ENCODE measurements at regions not wholly inside any gene's neighbourhood (a gene's known extent, or its start where the extent isn't known, plus 50 kb on each side); places are given as distances from the start of the nearest gene placed in this dataset.

DNA sequence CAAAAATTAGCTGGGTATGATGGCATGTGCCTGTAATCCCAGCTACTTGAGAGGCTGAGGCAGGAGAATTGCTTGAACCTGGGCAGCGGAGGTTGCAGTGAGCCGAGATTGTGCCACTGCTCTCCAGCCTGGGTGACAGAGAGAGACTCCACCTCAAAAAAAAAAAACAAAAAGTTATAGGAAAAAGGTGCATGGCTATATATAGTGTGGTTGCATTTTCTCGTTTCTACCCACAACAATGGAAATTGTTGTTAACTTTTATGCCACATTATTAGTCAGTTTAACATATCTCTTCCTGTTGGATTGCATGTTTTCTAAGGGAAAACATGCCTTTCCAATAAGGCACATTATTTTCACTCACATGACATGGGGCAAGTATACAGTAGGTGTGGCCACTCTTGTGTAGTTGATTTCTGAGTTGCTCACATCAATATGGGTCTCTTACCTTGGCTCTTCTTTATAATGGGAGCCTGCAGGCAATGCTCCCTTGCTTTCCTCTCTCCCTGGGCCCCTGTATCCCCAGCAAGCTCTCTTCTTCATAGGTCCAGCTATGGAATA is 610.0 kb downstream of the RNF144A start:
- intact Hi-C loops (cut with DNase I; ENCODE audit: low total_unique reads) (no loop called here), in situ Hi-C loops (cut with MboI; ENCODE audit: low pct_ligation_motif_present in 1 of 4, low pct_unique_long_range_greater_than_20kb in 1 of 4, low sequenced_read_pairs in 3 of 4) (no loop called here)
- TF ChIP-seq POLR2AphosphoS5 (IDR thresholded peaks at IDR 0.05), result no peak
- H3K36me3 ChIP-seq, result no peaks in the 10 kb centered on the region
- no peak overlapping the region for H3K27ac ChIP-seq
- WGBS, 2 donors (ENCODE audit: low coverage in 1 of 2), result 67 to 73% methylated on average over 3 of the region's 3 CpGs
- H3K4me1 ChIP-seq, result no peaks in the 10 kb centered on the region
- H3K4me3 ChIP-seq, result no peak overlapping the region
- no peak for DNase-seq
- H3K9me3 ChIP-seq, result peaks cover 6 to 8% of the 10 kb centered on the region in 2 donors
- no peaks in the 10 kb centered on the region for H3K27me3 ChIP-seq

DNA sequence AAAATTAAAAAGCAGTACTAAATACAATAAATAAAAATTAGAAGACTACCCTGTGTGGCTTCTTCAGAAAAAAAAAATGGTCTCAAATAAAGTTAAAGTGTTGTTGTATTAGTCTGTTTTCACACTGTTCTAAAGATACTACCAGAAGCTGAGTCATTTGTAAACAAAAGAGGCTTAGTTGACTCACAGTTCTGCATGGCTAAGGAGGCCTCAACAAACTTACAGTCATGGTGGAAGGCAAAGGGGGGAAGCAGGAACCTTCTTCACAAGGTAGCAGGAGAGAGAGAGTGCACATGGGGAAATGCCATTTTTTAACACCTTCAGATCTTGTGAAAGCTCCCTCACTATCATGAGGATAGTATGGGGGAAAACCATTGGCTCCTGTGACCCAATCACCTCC is 612.8 kb downstream of the RNF144A start:
- Histone ChIP-seq H3K4me3 (no peak overlapping the region), H3K4me1 (no peaks in the 10 kb centered on the region), H3K9me3 (peaks cover 6 to 8% of the 10 kb centered on the region in 2 donors), H3K27me3 (no peaks in the 10 kb centered on the region), H3K27ac (no peak overlapping the region), H3K36me3 (no peaks in the 10 kb centered on the region)
- intact Hi-C loops (cut with DNase I; ENCODE audit: low total_unique reads) (no loop called here), in situ Hi-C loops (cut with MboI; ENCODE audit: low pct_ligation_motif_present in 1 of 4, low pct_unique_long_range_greater_than_20kb in 1 of 4, low sequenced_read_pairs in 3 of 4) (no loop called here)
- no peak for DNase-seq
- TF ChIP-seq POLR2A (IDR thresholded peaks at IDR 0.05), result no peak
- no peak for TF ChIP-seq CTCF (IDR thresholded peaks at IDR 0.05)
- TF ChIP-seq EP300 (IDR thresholded peaks at IDR 0.05; ENCODE audit: low read depth), result no peak
- no peak for TF ChIP-seq POLR2AphosphoS5 (IDR thresholded peaks at IDR 0.05)

- Histone ChIP-seq H3K9me3 (no peaks in the 10 kb centered on the region), H3K27me3 (no peaks in the 10 kb centered on the region), H3K4me1 (no peaks in the 10 kb centered on the region), H3K4me3 (no peak overlapping the region), H3K27ac (no peak overlapping the region), H3K36me3 (no peaks in the 10 kb centered on the region)
- intact Hi-C loops (cut with DNase I; ENCODE audit: low total_unique reads) (no loop called here), in situ Hi-C loops (cut with MboI; ENCODE audit: low pct_ligation_motif_present in 1 of 4, low pct_unique_long_range_greater_than_20kb in 1 of 4, low sequenced_read_pairs in 3 of 4) (no loop called here)
- no peak for DNase-seq
- TF ChIP-seq POLR2A (IDR thresholded peaks at IDR 0.05) (no peak), POLR2AphosphoS5 (IDR thresholded peaks at IDR 0.05) (no peak), EP300 (IDR thresholded peaks at IDR 0.05; ENCODE audit: low read depth) (no peak), CTCF (IDR thresholded peaks at IDR 0.05) (no peak)
- 70 to 90% methylated on average over 2 to 4 of the region's 4 CpGs for WGBS, 2 donors (ENCODE audit: low coverage in 1 of 2)
Observed at GRCh38 chr2:7539077-7539476, 621.9 kb downstream of the RNF144A start.

DNA sequence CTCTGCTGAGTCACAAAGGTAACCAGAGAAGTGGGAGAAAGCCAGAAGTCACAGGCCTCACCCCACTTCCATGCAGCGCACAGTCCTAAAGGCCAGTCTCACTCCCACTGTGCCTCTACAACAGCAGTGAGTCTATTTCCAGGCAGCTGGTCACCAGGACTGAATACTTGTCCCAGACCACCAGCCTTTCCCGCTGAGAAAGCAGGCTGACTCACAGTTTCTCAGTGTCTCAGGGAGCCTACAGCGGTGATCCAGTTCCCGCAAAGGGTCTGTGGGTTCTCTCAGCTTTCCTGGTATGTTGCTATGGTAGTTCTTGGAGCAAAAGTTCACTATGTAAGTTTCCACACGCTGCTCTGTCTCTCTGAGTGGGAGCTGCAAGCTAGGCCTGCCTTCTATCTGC is 622.5 kb downstream of the RNF144A start:
- in situ Hi-C loops (cut with MboI; ENCODE audit: low pct_ligation_motif_present in 1 of 4, low pct_unique_long_range_greater_than_20kb in 1 of 4, low sequenced_read_pairs in 3 of 4) (no loop called here), intact Hi-C loops (cut with DNase I; ENCODE audit: low total_unique reads) (no loop called here)
- H3K4me1 ChIP-seq, result no peaks in the 10 kb centered on the region
- no peaks in the 10 kb centered on the region for H3K9me3 ChIP-seq
- no peak for DNase-seq
- H3K36me3 ChIP-seq, result no peaks in the 10 kb centered on the region
- no peak overlapping the region for H3K4me3 ChIP-seq
- H3K27ac ChIP-seq, result no peak overlapping the region
- no peaks in the 10 kb centered on the region for H3K27me3 ChIP-seq
- 67 to 84% methylated on average over 1 to 5 of the region's 5 CpGs for WGBS, 2 donors (ENCODE audit: low coverage in 1 of 2)
- TF ChIP-seq EP300 (IDR thresholded peaks at IDR 0.05; ENCODE audit: low read depth), result no peak
- no peak for TF ChIP-seq POLR2AphosphoS5 (IDR thresholded peaks at IDR 0.05)
- TF ChIP-seq CTCF (IDR thresholded peaks at IDR 0.05), result no peak

GRCh38 chr2:7552825-7553570 is 635.8 kb downstream of the RNF144A start:
- Histone ChIP-seq H3K27me3 (no peaks in the 10 kb centered on the region), H3K4me1 (no peaks in the 10 kb centered on the region), H3K36me3 (no peaks in the 10 kb centered on the region), H3K27ac (no peak overlapping the region), H3K9me3 (no peaks in the 10 kb centered on the region), H3K4me3 (no peak overlapping the region)
- no peak for DNase-seq
- in situ Hi-C loops (cut with MboI; ENCODE audit: low pct_ligation_motif_present in 1 of 4, low pct_unique_long_range_greater_than_20kb in 1 of 4, low sequenced_read_pairs in 3 of 4), result no loop called here
- 55 to 92% methylated on average over 4 of the region's 5 CpGs for WGBS, 2 donors (ENCODE audit: low coverage in 1 of 2)
- intact Hi-C loops (cut with DNase I; ENCODE audit: low total_unique reads), result no loop called here
- no peak for TF ChIP-seq CTCF (IDR thresholded peaks at IDR 0.05)
- no peak for TF ChIP-seq POLR2AphosphoS5 (IDR thresholded peaks at IDR 0.05)
- TF ChIP-seq EP300 (IDR thresholded peaks at IDR 0.05; ENCODE audit: low read depth), result no peak
- no peak for TF ChIP-seq POLR2A (IDR thresholded peaks at IDR 0.05)
